Stimulated activated effector memory CD8-positive, alpha-beta T cell treated with anti-CD3 and anti-CD28 coated beads, Interleukin-12 subunit alpha, Interleukin-12 subunit beta, amount 100 ng/mL, for 72 hours (primary cell): ENCODE measurements at regions not wholly inside any gene's neighbourhood (a gene's known extent, or its start where the extent isn't known, plus 50 kb on each side); places are given as distances from the start of the nearest gene placed in this dataset.

Experiments used
- ATAC-seq: fragments of 150-1000 bp; cut with Tn5 transposase; 2 replicates; pipeline ENCODE4 v1.10.0; 2021
- DNase-seq, 2 donors: peaks; one replicate each; pipeline ENCODE4 v3.0.0; 2021 to 2022; ENCODE audit warnings: low spot score in 2 of 2
- H3K27ac Mint-ChIP-seq: one replicate; pipeline ENCODE4 v1.8.0; 2022; ENCODE audit warnings: mild to moderate bottlenecking, mixed read lengths
- H3K36me3 Mint-ChIP-seq: one replicate; pipeline ENCODE4 v1.8.0; 2022; ENCODE audit warnings: mild to moderate bottlenecking, mixed read lengths
- H3K4me1 Mint-ChIP-seq: one replicate; pipeline ENCODE4 v1.8.0; 2022; ENCODE audit warnings: mixed read lengths
- H3K4me3 Mint-ChIP-seq: one replicate; pipeline ENCODE4 v1.8.0; 2022; ENCODE audit warnings: mild to moderate bottlenecking, mixed read lengths
- H3K9me3 Mint-ChIP-seq: one replicate; pipeline ENCODE4 v1.8.0; 2022; ENCODE audit warnings: mixed read lengths

GRCh38 chr5:121189342-121190305, 662.1 kb upstream of the FTMT start:
- DNase-seq (no peak), ATAC-seq (no peak)
- Mint-ChIP-seq H3K27ac (no peak overlapping the region), H3K9me3 (peaks cover 13% of the 10 kb centered on the region), H3K36me3 (no peaks in the 10 kb centered on the region), H3K4me3 (no peak overlapping the region), H3K4me1 (no peaks in the 10 kb centered on the region)

GRCh38 chr5:121199216-121199999, 652.3 kb upstream of the FTMT start:
- DNase-seq = no peak
- peaks cover 9% of the 10 kb centered on the region for H3K9me3 Mint-ChIP-seq
- no peaks in the 10 kb centered on the region for H3K4me1 Mint-ChIP-seq
- H3K4me3 Mint-ChIP-seq = no peak overlapping the region
- H3K36me3 Mint-ChIP-seq = no peaks in the 10 kb centered on the region
- ATAC-seq = no peak
- no peak overlapping the region for H3K27ac Mint-ChIP-seq

- no peak overlapping the region for H3K27ac Mint-ChIP-seq
- DNase-seq = no peak
- H3K36me3 Mint-ChIP-seq = no peaks in the 10 kb centered on the region
- ATAC-seq = no peak
- no peaks in the 10 kb centered on the region for H3K4me1 Mint-ChIP-seq
- peaks cover 26% of the 10 kb centered on the region for H3K9me3 Mint-ChIP-seq
- H3K4me3 Mint-ChIP-seq = no peak overlapping the region
These were observed 633.6 kb upstream of the FTMT start for GRCh38 chr5:121218086-121218485.

- peaks cover 32% of the 10 kb centered on the region for H3K9me3 Mint-ChIP-seq
- no peak for ATAC-seq
These were observed 630.2 kb upstream of the FTMT start for GRCh38 chr5:121221483-121221882.

GRCh38 chr5:121226765-121227164, 624.9 kb upstream of the FTMT start:
- H3K9me3 Mint-ChIP-seq = peaks cover 31% of the 10 kb centered on the region
- H3K27ac Mint-ChIP-seq = no peak overlapping the region
- DNase-seq (no peak), ATAC-seq (no peak)
- no peaks in the 10 kb centered on the region for H3K4me1 Mint-ChIP-seq
- no peak overlapping the region for H3K4me3 Mint-ChIP-seq
- H3K36me3 Mint-ChIP-seq = no peaks in the 10 kb centered on the region

More at GRCh38 chr5:121221483-121221882, 630.2 kb upstream of the FTMT start:
- Mint-ChIP-seq H3K4me3 (no peak overlapping the region), H3K27ac (no peak overlapping the region), H3K36me3 (no peaks in the 10 kb centered on the region), H3K4me1 (no peaks in the 10 kb centered on the region)
- DNase-seq = no peak

- Mint-ChIP-seq H3K4me1 (no peaks in the 10 kb centered on the region), H3K4me3 (no peak overlapping the region), H3K9me3 (peaks cover 10% of the 10 kb centered on the region), H3K36me3 (no peaks in the 10 kb centered on the region), H3K27ac (no peak overlapping the region)
- DNase-seq (no peak), ATAC-seq (no peak)
These were observed 611.7 kb upstream of the FTMT start for GRCh38 chr5:121239951-121240350.

GRCh38 chr5:121246971-121247370, 604.7 kb upstream of the FTMT start:
- H3K36me3 Mint-ChIP-seq = no peaks in the 10 kb centered on the region
- ATAC-seq = no peak
- no peak for DNase-seq
- H3K9me3 Mint-ChIP-seq = peaks cover 6% of the 10 kb centered on the region
- no peaks in the 10 kb centered on the region for H3K4me1 Mint-ChIP-seq
- H3K4me3 Mint-ChIP-seq = no peak overlapping the region
- no peak overlapping the region for H3K27ac Mint-ChIP-seq

GRCh38 chr5:121251954-121252353, 599.7 kb upstream of the FTMT start:
- Mint-ChIP-seq H3K4me3 (no peak overlapping the region), H3K9me3 (peaks cover 5% of the 10 kb centered on the region), H3K36me3 (no peaks in the 10 kb centered on the region), H3K4me1 (no peaks in the 10 kb centered on the region), H3K27ac (no peak overlapping the region)
- ATAC-seq (no peak), DNase-seq (no peak)

GRCh38 chr5:121257621-121258020, 594.1 kb upstream of the FTMT start:
- Mint-ChIP-seq H3K4me1 (no peaks in the 10 kb centered on the region), H3K4me3 (no peak overlapping the region), H3K27ac (no peak overlapping the region), H3K9me3 (peaks cover 25% of the 10 kb centered on the region), H3K36me3 (no peaks in the 10 kb centered on the region)
- DNase-seq (no peak), ATAC-seq (no peak)

GRCh38 chr5:121263456-121263855, 588.2 kb upstream of the FTMT start:
- no peaks in the 10 kb centered on the region for H3K36me3 Mint-ChIP-seq
- H3K27ac Mint-ChIP-seq = no peak overlapping the region
- no peaks in the 10 kb centered on the region for H3K4me1 Mint-ChIP-seq
- DNase-seq (no peak), ATAC-seq (no peak)
- peaks cover 29% of the 10 kb centered on the region for H3K9me3 Mint-ChIP-seq
- no peak overlapping the region for H3K4me3 Mint-ChIP-seq

- DNase-seq = no peak
- no peaks in the 10 kb centered on the region for H3K4me1 Mint-ChIP-seq
- no peaks in the 10 kb centered on the region for H3K36me3 Mint-ChIP-seq
- H3K27ac Mint-ChIP-seq = no peak overlapping the region
- peaks cover 25% of the 10 kb centered on the region for H3K9me3 Mint-ChIP-seq
- ATAC-seq = no peak
- H3K4me3 Mint-ChIP-seq = no peak overlapping the region
These were observed 587.1 kb upstream of the FTMT start for GRCh38 chr5:121264605-121265004.

- DNase-seq = no peak
These were observed 580.1 kb upstream of the FTMT start for GRCh38 chr5:121271546-121271945.

GRCh38 chr5:121273833-121274433, 577.7 kb upstream of the FTMT start:
- Mint-ChIP-seq H3K27ac (no peak overlapping the region), H3K9me3 (peaks cover 8% of the 10 kb centered on the region), H3K4me1 (no peaks in the 10 kb centered on the region), H3K4me3 (no peak overlapping the region), H3K36me3 (no peaks in the 10 kb centered on the region)
- DNase-seq = no peak
- no peak for ATAC-seq

More at GRCh38 chr5:121271546-121271945, 580.1 kb upstream of the FTMT start:
- peaks cover 14% of the 10 kb centered on the region for H3K9me3 Mint-ChIP-seq
- ATAC-seq = no peak
- no peak overlapping the region for H3K4me3 Mint-ChIP-seq
- H3K36me3 Mint-ChIP-seq = no peaks in the 10 kb centered on the region
- H3K27ac Mint-ChIP-seq = no peak overlapping the region
- no peaks in the 10 kb centered on the region for H3K4me1 Mint-ChIP-seq

- no peak overlapping the region for H3K27ac Mint-ChIP-seq
- no peaks in the 10 kb centered on the region for H3K36me3 Mint-ChIP-seq
- no peak for DNase-seq
- ATAC-seq = no peak
- H3K4me3 Mint-ChIP-seq = no peak overlapping the region
- H3K9me3 Mint-ChIP-seq = peaks cover 12% of the 10 kb centered on the region
- H3K4me1 Mint-ChIP-seq = no peaks in the 10 kb centered on the region
These were observed 571.9 kb upstream of the FTMT start for GRCh38 chr5:121279801-121280200.

GRCh38 chr5:121285801-121286521, 565.7 kb upstream of the FTMT start:
- Mint-ChIP-seq H3K9me3 (peaks cover 12% of the 10 kb centered on the region), H3K4me1 (no peaks in the 10 kb centered on the region), H3K4me3 (no peak overlapping the region), H3K36me3 (no peaks in the 10 kb centered on the region), H3K27ac (no peak overlapping the region)
- no peak for ATAC-seq
- no peak for DNase-seq
